Epithelial cell of proximal tubule (primary cell): ENCODE measurements at regions not wholly inside any gene's neighbourhood (a gene's known extent, or its start where the extent isn't known, plus 50 kb on each side); places are given as distances from the start of the nearest gene placed in this dataset.
"Not testable (repeated sequence)": the region's sequence is repeated elsewhere in the genome, so short reads cannot be mapped to it uniquely, and the experiment has no call there.

Experiments
- DNase-seq: peaks from one replicate; pipeline ENCODE4 v3.0.0-alpha.2; 2011; ENCODE audit warnings: low read depth
- H3K4me3 ChIP-seq: 2 replicates; pipeline ENCODE4 v1.5.1; 2011; ENCODE audit warnings: low read depth, mild to moderate bottlenecking, low read length
- CTCF ChIP-seq: conservative IDR thresholded peaks from 2 replicates; pipeline ENCODE4 v1.5.1; 2012; ENCODE audit warnings: low read depth, mild to moderate bottlenecking, low read length

- DNase-seq, result no peak
- TF ChIP-seq CTCF, result no peak
These were observed 466.6 kb upstream of the PHF14 start for GRCh38 chr7:10507032-10507431.

GRCh38 chr7:10521306-10521705 is 452.4 kb upstream of the PHF14 start:
- no peak for DNase-seq
- H3K4me3 ChIP-seq, result no peak overlapping the region
- no peak for TF ChIP-seq CTCF

More at GRCh38 chr7:10507032-10507431, 466.6 kb upstream of the PHF14 start:
- H3K4me3 ChIP-seq, result no peak overlapping the region

- not testable (repeated sequence) for DNase-seq, H3K4me3 ChIP-seq
These were observed 440.2 kb upstream of the PHF14 start for GRCh38 chr7:10533429-10533828.

DNA sequence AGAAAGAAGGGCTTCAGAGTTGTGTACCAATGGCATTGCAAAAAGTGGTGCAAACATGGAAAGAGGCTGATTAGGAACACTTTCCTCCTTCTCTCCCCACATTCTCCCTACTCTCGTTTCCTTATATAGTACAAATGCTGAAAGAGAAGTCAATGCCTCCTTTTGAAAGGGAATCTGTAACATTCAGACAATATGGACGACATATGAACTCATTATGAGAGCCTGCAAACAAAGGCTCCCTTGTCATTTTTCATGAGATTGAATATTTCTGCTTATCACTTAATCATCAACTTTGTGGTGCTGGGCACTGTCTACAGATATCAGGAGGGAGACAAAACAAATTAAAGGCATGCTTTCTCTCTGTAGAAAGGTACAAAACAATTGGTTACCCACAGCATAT is 437.1 kb upstream of the PHF14 start:
- no peak for DNase-seq
- no peak for TF ChIP-seq CTCF
- H3K4me3 ChIP-seq, result no peak overlapping the region

- TF ChIP-seq CTCF, result no peak
- DNase-seq, result no peak
- no peak overlapping the region for H3K4me3 ChIP-seq
These were observed 435.9 kb upstream of the PHF14 start for GRCh38 chr7:10537764-10538163.

GRCh38 chr7:10557375-10557774 is 416.3 kb upstream of the PHF14 start:
- no peak for DNase-seq
- TF ChIP-seq CTCF, result no peak

DNA sequence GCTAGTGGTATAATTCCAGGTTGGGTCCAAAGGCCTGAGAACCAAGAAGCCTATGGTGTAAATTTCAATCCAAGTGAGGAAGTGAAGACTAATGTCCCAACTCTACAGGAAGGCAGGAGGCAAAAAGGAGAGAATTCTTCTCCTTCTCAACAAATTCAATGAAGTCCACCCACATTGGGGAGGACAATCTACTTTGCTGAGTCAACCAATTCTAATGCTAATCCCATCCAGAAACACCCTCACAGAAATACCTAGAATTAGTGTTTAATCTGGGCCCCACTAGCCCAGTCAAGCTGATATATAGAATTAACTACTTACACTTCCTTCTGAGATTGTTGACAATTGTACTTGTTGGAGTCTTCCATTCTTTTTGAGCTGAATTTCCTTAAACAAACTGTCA is 413.2 kb upstream of the PHF14 start:
- H3K4me3 ChIP-seq, result no peak overlapping the region
- no peak for DNase-seq
- TF ChIP-seq CTCF, result no peak

More at GRCh38 chr7:10557375-10557774, 416.3 kb upstream of the PHF14 start:
- H3K4me3 ChIP-seq, result no peak overlapping the region

DNA sequence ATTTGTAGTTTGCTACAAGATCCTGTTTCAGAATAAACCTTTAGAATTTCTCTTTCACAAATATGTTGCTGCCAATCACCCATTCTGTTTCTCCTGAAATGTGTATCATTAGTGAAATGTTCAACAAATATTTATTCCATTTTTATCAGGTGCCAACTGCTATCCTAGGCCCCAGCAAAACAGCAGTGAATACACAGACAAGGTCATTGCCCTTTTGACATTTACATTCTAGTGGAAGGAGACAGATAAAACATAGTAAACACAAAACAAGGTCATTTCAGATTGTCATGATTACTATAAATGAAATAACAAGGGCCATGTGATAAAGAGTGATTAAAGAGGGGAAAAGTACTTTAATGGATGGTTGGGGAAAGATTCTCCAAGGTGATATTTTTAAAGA is 404.8 kb upstream of the PHF14 start:
- no peak for DNase-seq
- TF ChIP-seq CTCF, result no peak
- H3K4me3 ChIP-seq, result no peak overlapping the region
